ENCODE measurements at regions not wholly inside any gene's neighbourhood (a gene's known extent, or its start where the extent isn't known, plus 50 kb on each side); places are given as distances from the start of the nearest gene placed in this dataset.

GRCh38 chr10:129179245-129179971 lies 287.6 kb upstream of the MGMT start:
- TF ChIP-seq EZH2phosphoT487 (IDR thresholded peaks at IDR 0.05; ENCODE audit: borderline replicate concordance, low read length) (no peak), CTCF (IDR thresholded peaks at IDR 0.05; ENCODE audit: low read depth, low read length, poor library complexity, severe bottlenecking) (no peak)
- Histone ChIP-seq H3K27ac (ENCODE audit: low read depth, low read length) (no peak overlapping the region), H3K79me2 (ENCODE audit: control insufficient read depth, low read length) (no peaks in the 10 kb centered on the region), H3K4me2 (ENCODE audit: low read length) (no peak overlapping the region), H3K9me3 (ENCODE audit: control insufficient read depth, insufficient read depth, low read length) (no peaks in the 10 kb centered on the region), H3K36me3 (ENCODE audit: control insufficient read depth, low read length) (no peaks in the 10 kb centered on the region), H3K9me2 (replicated peaks; ENCODE audit: control insufficient read depth, low read length) (no peaks in the 10 kb centered on the region), H3F3A (ENCODE audit: control insufficient read depth, insufficient read depth) (no peaks in the 10 kb centered on the region), H3K27me3 (ENCODE audit: control insufficient read depth, low read length) (no peaks in the 10 kb centered on the region), H3K4me3 (ENCODE audit: low read length) (no peak overlapping the region), H4K20me1 (ENCODE audit: control insufficient read depth, insufficient read depth, low read depth, low read length) (no peaks in the 10 kb centered on the region), H3K4me1 (ENCODE audit: control insufficient read depth, low read length) (no peaks in the 10 kb centered on the region)

GRCh38 chr10:129179972-129180678 lies 286.9 kb upstream of the MGMT start:
- H3K27ac ChIP-seq (ENCODE audit: low read depth, low read length), result no peak overlapping the region
- no peaks in the 10 kb centered on the region for H3K36me3 ChIP-seq (ENCODE audit: control insufficient read depth, low read length)
- H3K9me2 ChIP-seq (replicated peaks; ENCODE audit: control insufficient read depth, low read length), result no peaks in the 10 kb centered on the region
- H3K4me1 ChIP-seq (ENCODE audit: control insufficient read depth, low read length), result no peaks in the 10 kb centered on the region
- H4K20me1 ChIP-seq (ENCODE audit: control insufficient read depth, insufficient read depth, low read depth, low read length), result no peaks in the 10 kb centered on the region
- H3K9me3 ChIP-seq (ENCODE audit: control insufficient read depth, insufficient read depth, low read length), result no peaks in the 10 kb centered on the region
- H3K4me2 ChIP-seq (ENCODE audit: low read length), result no peak overlapping the region
- H3K79me2 ChIP-seq (ENCODE audit: control insufficient read depth, low read length), result no peaks in the 10 kb centered on the region
- H3F3A ChIP-seq (ENCODE audit: control insufficient read depth, insufficient read depth), result no peaks in the 10 kb centered on the region
- TF ChIP-seq CTCF (IDR thresholded peaks at IDR 0.05; ENCODE audit: low read depth, low read length, poor library complexity, severe bottlenecking), result no peak
- no peak for TF ChIP-seq EZH2phosphoT487 (IDR thresholded peaks at IDR 0.05; ENCODE audit: borderline replicate concordance, low read length)
- H3K27me3 ChIP-seq (ENCODE audit: control insufficient read depth, low read length), result no peaks in the 10 kb centered on the region
- no peak overlapping the region for H3K4me3 ChIP-seq (ENCODE audit: low read length)

DNA sequence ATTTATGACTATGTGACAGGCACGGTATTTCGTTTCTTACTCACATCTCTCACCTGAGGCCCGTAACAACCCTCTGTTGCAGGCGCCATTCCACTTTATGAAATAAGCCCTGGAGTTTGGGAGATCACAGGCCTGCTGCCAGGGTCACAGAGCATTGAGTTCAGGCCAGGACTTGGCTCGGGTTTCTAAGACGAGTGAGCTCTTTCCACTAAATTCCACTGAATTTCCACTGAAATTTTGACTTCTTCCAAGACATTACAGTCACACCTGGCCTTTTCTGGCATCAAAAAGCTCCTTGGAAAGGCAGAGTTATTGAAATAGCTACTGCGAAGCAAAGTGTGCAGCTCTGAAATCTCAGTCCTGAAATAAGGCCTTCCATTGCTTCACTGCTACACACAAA lies 282.8 kb upstream of the MGMT start:
- Histone ChIP-seq H3K9me2 (replicated peaks; ENCODE audit: control insufficient read depth, low read length) (no peaks in the 10 kb centered on the region), H3K36me3 (ENCODE audit: control insufficient read depth, low read length) (no peaks in the 10 kb centered on the region), H3K27ac (ENCODE audit: low read depth, low read length) (no peak overlapping the region), H4K20me1 (ENCODE audit: control insufficient read depth, insufficient read depth, low read depth, low read length) (no peaks in the 10 kb centered on the region), H3K9me3 (ENCODE audit: control insufficient read depth, insufficient read depth, low read length) (no peaks in the 10 kb centered on the region), H3K4me3 (ENCODE audit: low read length) (no peak overlapping the region), H3K4me1 (ENCODE audit: control insufficient read depth, low read length) (no peaks in the 10 kb centered on the region), H3K4me2 (ENCODE audit: low read length) (no peak overlapping the region), H3F3A (ENCODE audit: control insufficient read depth, insufficient read depth) (no peaks in the 10 kb centered on the region), H3K79me2 (ENCODE audit: control insufficient read depth, low read length) (no peaks in the 10 kb centered on the region), H3K27me3 (ENCODE audit: control insufficient read depth, low read length) (no peaks in the 10 kb centered on the region)
- TF ChIP-seq CTCF (IDR thresholded peaks at IDR 0.05; ENCODE audit: low read depth, low read length, poor library complexity, severe bottlenecking), result no peak
- no peak for TF ChIP-seq EZH2phosphoT487 (IDR thresholded peaks at IDR 0.05; ENCODE audit: borderline replicate concordance, low read length)

Data from DOHH2 (cell line).